WTC11 (cell line): ENCODE measurements at regions not wholly inside any gene's neighbourhood (a gene's known extent, or its start where the extent isn't known, plus 50 kb on each side); places are given as distances from the start of the nearest gene placed in this dataset.

Experiments used
- ATAC-seq: fragments of 200-7000 bp; cut with Tn5 transposase; 2 replicates; pipeline ENCODE4 v1.10.0; 2021; ENCODE audit warnings: mild to moderate bottlenecking, moderate library complexity
- CTCF ChIA-PET: fragments of 300-600 bp; sonication (Branson Sonifier 250); formaldehyde crosslinking; loops from one replicate; lab custom pipeline; 2021; ENCODE audit warnings: antibody characterized with exemption; lab: Charles Lee
- POLR2A ChIA-PET: fragments of 350-600 bp; sonication (Branson Sonifier 250); formaldehyde crosslinking; loops from one replicate; lab custom pipeline; 2021; ENCODE audit warnings: antibody characterized with exemption; lab: Charles Lee
- DNase-seq: peaks from one replicate; pipeline ENCODE4 v3.0.0; 2021; ENCODE audit warnings: low spot score
- H3K27ac Mint-ChIP-seq: 2 replicates; pipeline ENCODE4 v1.8.0; 2021; ENCODE audit warnings: mixed read lengths
- H3K27me3 Mint-ChIP-seq: 2 replicates; pipeline ENCODE4 v1.8.0; 2021; ENCODE audit warnings: low read depth, mild to moderate bottlenecking, moderate library complexity, mixed read lengths
- H3K36me3 Mint-ChIP-seq: 2 replicates; pipeline ENCODE4 v1.8.0; 2021; ENCODE audit warnings: mixed read lengths
- H3K4me1 Mint-ChIP-seq: 2 replicates; pipeline ENCODE4 v1.8.0; 2022; ENCODE audit warnings: mixed read lengths
- H3K4me3 Mint-ChIP-seq: 2 replicates; pipeline ENCODE4 v1.8.0; 2021; ENCODE audit warnings: mild to moderate bottlenecking, moderate library complexity, mixed read lengths
- H3K9me3 Mint-ChIP-seq: 2 replicates; pipeline ENCODE4 v1.8.0; 2021; ENCODE audit warnings: mixed read lengths
- ESRRA ChIP-seq: sonication (generic); formaldehyde crosslinking; IDR thresholded peaks from 2 replicates; pipeline ENCODE4 v1.8.1; 2022; ENCODE audit warnings: mild to moderate bottlenecking, missing genetic modification reagents, borderline replicate concordance
- FOXP1 ChIP-seq: sonication (generic); formaldehyde crosslinking; IDR thresholded peaks from 2 replicates; pipeline ENCODE4 v1.8.0; 2022; ENCODE audit warnings: missing genetic modification reagents, mild to moderate bottlenecking, moderate library complexity, borderline replicate concordance
- GTF2I ChIP-seq: fragments of 250-450 bp; sonication (Bioruptor Pico); conservative IDR thresholded peaks from 2 replicates; pipeline ENCODE4 v1.4.0; 2021; ENCODE audit warnings: mild to moderate bottlenecking
- MYBL2 ChIP-seq: sonication (generic); formaldehyde crosslinking; IDR thresholded peaks from 2 replicates; pipeline ENCODE4 v1.8.1; 2023; ENCODE audit warnings: mild to moderate bottlenecking, moderate library complexity, missing genetic modification reagents
- NFYB ChIP-seq: sonication (generic); formaldehyde crosslinking; conservative IDR thresholded peaks from 2 replicates; pipeline ENCODE4 v1.8.0; 2022; ENCODE audit warnings: low read depth, missing genetic modification reagents
- TEAD1 ChIP-seq: sonication (generic); formaldehyde crosslinking; IDR thresholded peaks from 2 replicates; pipeline ENCODE4 v1.8.0; 2022; ENCODE audit warnings: mild to moderate bottlenecking, missing genetic modification reagents
- ZNF121 ChIP-seq: sonication (generic); formaldehyde crosslinking; IDR thresholded peaks from 2 replicates; pipeline ENCODE4 v1.8.0; 2023; ENCODE audit warnings: missing genetic modification reagents
- ZNF317 ChIP-seq: sonication (generic); formaldehyde crosslinking; IDR thresholded peaks from 2 replicates; pipeline ENCODE4 v1.8.1; 2023; ENCODE audit warnings: low read depth, mild to moderate bottlenecking, moderate library complexity, missing genetic modification reagents, borderline replicate concordance
- ZNF416 ChIP-seq: fragments of 250-450 bp; sonication (Bioruptor Pico); IDR thresholded peaks from 2 replicates; pipeline ENCODE4 v1.9.0; 2021; ENCODE audit warnings: mild to moderate bottlenecking, inconsistent platforms
- TF ChIP-seq, protein P1 (sequence below): sonication (generic); formaldehyde crosslinking; IDR thresholded peaks from 2 replicates; pipeline ENCODE4 v1.8.1; 2022; ENCODE audit warnings: missing genetic modification reagents, borderline replicate concordance
- TF ChIP-seq, protein P2 (sequence below): fragments of 250-450 bp; sonication (Bioruptor Pico); IDR thresholded peaks from 2 replicates; pipeline ENCODE4 v1.9.0; 2021; ENCODE audit warnings: mild to moderate bottlenecking
- TF ChIP-seq, protein P3 (sequence below): sonication (generic); formaldehyde crosslinking; IDR thresholded peaks from 2 replicates; pipeline ENCODE4 v1.8.1; 2023; ENCODE audit warnings: mild to moderate bottlenecking, moderate library complexity, missing genetic modification reagents
- TF ChIP-seq, protein P4 (sequence below): fragments of 250-450 bp; sonication (Bioruptor Pico); IDR thresholded peaks from 2 replicates; pipeline ENCODE4 v2.1.2; 2022; ENCODE audit warnings: mild to moderate bottlenecking, moderate library complexity
- TF ChIP-seq, protein P5 (sequence below): sonication (generic); formaldehyde crosslinking; IDR thresholded peaks from 2 replicates; pipeline ENCODE4 v1.8.1; 2022; ENCODE audit warnings: low read depth, mild to moderate bottlenecking, moderate library complexity, missing genetic modification reagents, borderline replicate concordance

DNA sequence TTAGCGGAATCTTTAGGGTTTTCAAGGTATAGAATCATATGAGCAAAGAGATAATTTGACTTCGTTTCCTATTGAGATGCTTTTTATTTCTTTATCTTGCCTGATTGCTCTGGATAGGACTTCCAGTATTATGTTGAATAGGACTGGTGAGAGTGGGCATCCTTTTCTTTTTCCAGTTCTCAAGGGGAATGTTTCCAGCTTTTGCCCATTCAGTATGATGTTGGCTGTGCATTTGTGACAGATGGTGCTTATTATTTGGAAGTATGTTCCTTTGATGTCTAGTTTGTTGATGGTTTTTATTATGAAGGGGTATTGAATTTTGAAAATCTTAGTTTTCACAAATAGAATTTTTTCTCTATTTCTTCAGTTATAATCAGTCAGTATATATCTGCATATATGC, 656.6 kb upstream of the MAP3K7 start:
- DNase-seq (no peak), ATAC-seq (no peak)
- Mint-ChIP-seq H3K27me3 (no peaks in the 10 kb centered on the region), H3K4me3 (no peak overlapping the region), H3K36me3 (no peaks in the 10 kb centered on the region), H3K27ac (no peak overlapping the region), H3K4me1 (no peaks in the 10 kb centered on the region), H3K9me3 (no peaks in the 10 kb centered on the region)
- TF ChIP-seq MYBL2, result no peak
- no peak for TF ChIP-seq ZNF121
- no peak for TF ChIP-seq GTF2I
- TF ChIP-seq ZNF416, result no peak
- no peak for TF ChIP-seq FOXP1 (CRISPR knock-in tag)
- TF ChIP-seq, protein P1, sequence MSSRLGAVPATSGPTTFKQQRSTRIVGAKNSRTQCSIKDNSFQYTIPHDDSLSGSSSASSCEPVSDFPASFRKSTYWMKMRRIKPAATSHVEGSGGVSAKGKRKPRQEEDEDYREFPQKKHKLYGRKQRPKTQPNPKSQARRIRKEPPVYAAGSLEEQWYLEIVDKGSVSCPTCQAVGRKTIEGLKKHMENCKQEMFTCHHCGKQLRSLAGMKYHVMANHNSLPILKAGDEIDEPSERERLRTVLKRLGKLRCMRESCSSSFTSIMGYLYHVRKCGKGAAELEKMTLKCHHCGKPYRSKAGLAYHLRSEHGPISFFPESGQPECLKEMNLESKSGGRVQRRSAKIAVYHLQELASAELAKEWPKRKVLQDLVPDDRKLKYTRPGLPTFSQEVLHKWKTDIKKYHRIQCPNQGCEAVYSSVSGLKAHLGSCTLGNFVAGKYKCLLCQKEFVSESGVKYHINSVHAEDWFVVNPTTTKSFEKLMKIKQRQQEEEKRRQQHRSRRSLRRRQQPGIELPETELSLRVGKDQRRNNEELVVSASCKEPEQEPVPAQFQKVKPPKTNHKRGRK (CRISPR knock-in tag), result no peak
- TF ChIP-seq, protein P2, sequence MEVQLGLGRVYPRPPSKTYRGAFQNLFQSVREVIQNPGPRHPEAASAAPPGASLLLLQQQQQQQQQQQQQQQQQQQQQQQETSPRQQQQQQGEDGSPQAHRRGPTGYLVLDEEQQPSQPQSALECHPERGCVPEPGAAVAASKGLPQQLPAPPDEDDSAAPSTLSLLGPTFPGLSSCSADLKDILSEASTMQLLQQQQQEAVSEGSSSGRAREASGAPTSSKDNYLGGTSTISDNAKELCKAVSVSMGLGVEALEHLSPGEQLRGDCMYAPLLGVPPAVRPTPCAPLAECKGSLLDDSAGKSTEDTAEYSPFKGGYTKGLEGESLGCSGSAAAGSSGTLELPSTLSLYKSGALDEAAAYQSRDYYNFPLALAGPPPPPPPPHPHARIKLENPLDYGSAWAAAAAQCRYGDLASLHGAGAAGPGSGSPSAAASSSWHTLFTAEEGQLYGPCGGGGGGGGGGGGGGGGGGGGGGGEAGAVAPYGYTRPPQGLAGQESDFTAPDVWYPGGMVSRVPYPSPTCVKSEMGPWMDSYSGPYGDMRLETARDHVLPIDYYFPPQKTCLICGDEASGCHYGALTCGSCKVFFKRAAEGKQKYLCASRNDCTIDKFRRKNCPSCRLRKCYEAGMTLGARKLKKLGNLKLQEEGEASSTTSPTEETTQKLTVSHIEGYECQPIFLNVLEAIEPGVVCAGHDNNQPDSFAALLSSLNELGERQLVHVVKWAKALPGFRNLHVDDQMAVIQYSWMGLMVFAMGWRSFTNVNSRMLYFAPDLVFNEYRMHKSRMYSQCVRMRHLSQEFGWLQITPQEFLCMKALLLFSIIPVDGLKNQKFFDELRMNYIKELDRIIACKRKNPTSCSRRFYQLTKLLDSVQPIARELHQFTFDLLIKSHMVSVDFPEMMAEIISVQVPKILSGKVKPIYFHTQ (CRISPR knock-in tag), result no peak
- TF ChIP-seq, protein P3, sequence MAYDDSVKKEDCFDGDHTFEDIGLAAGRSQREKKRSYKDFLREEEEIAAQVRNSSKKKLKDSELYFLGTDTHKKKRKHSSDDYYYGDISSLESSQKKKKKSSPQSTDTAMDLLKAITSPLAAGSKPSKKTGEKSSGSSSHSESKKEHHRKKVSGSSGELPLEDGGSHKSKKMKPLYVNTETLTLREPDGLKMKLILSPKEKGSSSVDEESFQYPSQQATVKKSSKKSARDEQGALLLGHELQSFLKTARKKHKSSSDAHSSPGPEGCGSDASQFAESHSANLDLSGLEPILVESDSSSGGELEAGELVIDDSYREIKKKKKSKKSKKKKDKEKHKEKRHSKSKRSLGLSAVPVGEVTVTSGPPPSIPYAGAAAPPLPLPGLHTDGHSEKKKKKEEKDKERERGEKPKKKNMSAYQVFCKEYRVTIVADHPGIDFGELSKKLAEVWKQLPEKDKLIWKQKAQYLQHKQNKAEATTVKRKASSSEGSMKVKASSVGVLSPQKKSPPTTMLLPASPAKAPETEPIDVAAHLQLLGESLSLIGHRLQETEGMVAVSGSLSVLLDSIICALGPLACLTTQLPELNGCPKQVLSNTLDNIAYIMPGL (CRISPR knock-in tag), result no peak
- no peak for TF ChIP-seq ESRRA (CRISPR knock-in tag)
- no peak for TF ChIP-seq TEAD1 (CRISPR knock-in tag)
- TF ChIP-seq, protein P4, sequence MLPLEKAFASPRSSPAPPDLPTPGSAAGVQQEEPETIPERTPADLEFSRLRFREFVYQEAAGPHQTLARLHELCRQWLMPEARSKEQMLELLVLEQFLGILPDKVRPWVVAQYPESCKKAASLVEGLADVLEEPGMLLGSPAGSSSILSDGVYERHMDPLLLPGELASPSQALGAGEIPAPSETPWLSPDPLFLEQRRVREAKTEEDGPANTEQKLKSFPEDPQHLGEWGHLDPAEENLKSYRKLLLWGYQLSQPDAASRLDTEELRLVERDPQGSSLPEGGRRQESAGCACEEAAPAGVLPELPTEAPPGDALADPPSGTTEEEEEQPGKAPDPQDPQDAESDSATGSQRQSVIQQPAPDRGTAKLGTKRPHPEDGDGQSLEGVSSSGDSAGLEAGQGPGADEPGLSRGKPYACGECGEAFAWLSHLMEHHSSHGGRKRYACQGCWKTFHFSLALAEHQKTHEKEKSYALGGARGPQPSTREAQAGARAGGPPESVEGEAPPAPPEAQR, result no peak
- TF ChIP-seq, protein P5, sequence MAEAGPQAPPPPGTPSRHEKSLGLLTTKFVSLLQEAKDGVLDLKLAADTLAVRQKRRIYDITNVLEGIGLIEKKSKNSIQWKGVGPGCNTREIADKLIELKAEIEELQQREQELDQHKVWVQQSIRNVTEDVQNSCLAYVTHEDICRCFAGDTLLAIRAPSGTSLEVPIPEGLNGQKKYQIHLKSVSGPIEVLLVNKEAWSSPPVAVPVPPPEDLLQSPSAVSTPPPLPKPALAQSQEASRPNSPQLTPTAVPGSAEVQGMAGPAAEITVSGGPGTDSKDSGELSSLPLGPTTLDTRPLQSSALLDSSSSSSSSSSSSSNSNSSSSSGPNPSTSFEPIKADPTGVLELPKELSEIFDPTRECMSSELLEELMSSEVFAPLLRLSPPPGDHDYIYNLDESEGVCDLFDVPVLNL (CRISPR knock-in tag), result no peak
- no peak for TF ChIP-seq ZNF317 (CRISPR knock-in tag)
- no peak for TF ChIP-seq NFYB (CRISPR knock-in tag)
- CTCF ChIA-PET, result no interaction called here
- POLR2A ChIA-PET, result no interaction called here

DNA sequence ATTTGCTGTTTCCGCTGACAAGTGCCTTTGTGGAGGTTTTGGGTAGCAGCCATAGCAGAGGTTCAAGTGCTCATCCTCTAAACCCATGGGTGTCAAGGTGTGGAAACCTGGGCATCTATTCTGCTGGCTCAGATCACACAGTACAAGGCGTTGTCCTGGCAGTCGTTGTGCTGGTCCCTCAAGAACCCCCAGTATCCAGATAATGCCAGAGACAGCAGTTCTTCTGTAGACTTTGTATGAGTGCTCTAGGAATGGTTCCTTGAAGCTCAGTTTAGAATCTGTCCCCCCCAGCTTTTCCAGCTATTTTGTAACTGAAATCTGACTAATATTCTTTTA, 655.7 kb upstream of the MAP3K7 start:
- TF ChIP-seq ZNF416, result no peak
- no peaks in the 10 kb centered on the region for H3K27me3 Mint-ChIP-seq
- no peaks in the 10 kb centered on the region for H3K9me3 Mint-ChIP-seq
- DNase-seq (no peak), ATAC-seq (no peak)
- H3K4me3 Mint-ChIP-seq, result no peak overlapping the region
- no peak overlapping the region for H3K27ac Mint-ChIP-seq
- CTCF ChIA-PET, result no interaction called here
- no peaks in the 10 kb centered on the region for H3K4me1 Mint-ChIP-seq
- POLR2A ChIA-PET, result no interaction called here
- H3K36me3 Mint-ChIP-seq, result no peaks in the 10 kb centered on the region
